SK-N-SH treated with all-trans-retinoic acid at 6 μM for 48 hours (cell line): ENCODE measurements at regions not wholly inside any gene's neighbourhood (a gene's known extent, or its start where the extent isn't known, plus 50 kb on each side); places are given as distances from the start of the nearest gene placed in this dataset.

Experiments used
- ARNTL ChIP-seq: fragments of 450-650 bp; formaldehyde crosslinking; IDR thresholded peaks from 2 replicates; pipeline ENCODE4 v1.5.0; 2020; ENCODE audit warnings: low read depth, mild to moderate bottlenecking, moderate library complexity, borderline replicate concordance
- GLIS3 ChIP-seq: fragments of 250-450 bp; sonication (Bioruptor Pico); IDR thresholded peaks from 2 replicates; pipeline ENCODE4 v1.5.0; 2020; ENCODE audit warnings: mild to moderate bottlenecking, moderate library complexity
- ISL1 ChIP-seq: fragments of 250-450 bp; sonication (Bioruptor Pico); IDR thresholded peaks from 2 replicates; pipeline ENCODE4 v2.1.2; 2022; ENCODE audit warnings: mild to moderate bottlenecking, moderate library complexity
- PPARA ChIP-seq: fragments of 250-450 bp; sonication (Bioruptor Pico); IDR thresholded peaks from 2 replicates; pipeline ENCODE4 v1.5.0; 2020; ENCODE audit warnings: mild to moderate bottlenecking, borderline replicate concordance
- RARB ChIP-seq: fragments of 250-450 bp; sonication (Bioruptor Pico); IDR thresholded peaks from 2 replicates; pipeline ENCODE4 v1.8.0; 2021; ENCODE audit warnings: mild to moderate bottlenecking, moderate library complexity
- SNAI2 ChIP-seq: fragments of 250-450 bp; sonication (Bioruptor Pico); IDR thresholded peaks from 2 replicates; pipeline ENCODE4 v1.5.0; 2020; ENCODE audit warnings: mild to moderate bottlenecking, moderate library complexity
- TOX ChIP-seq: fragments of 250-450 bp; sonication (Bioruptor Pico); IDR thresholded peaks from 2 replicates; pipeline ENCODE4 v1.8.0; 2021; ENCODE audit warnings: mild to moderate bottlenecking, moderate library complexity, borderline replicate concordance
- ZFP3 ChIP-seq: fragments of 250-450 bp; sonication (Bioruptor Pico); IDR thresholded peaks from 2 replicates; pipeline ENCODE4 v1.5.0; 2020; ENCODE audit warnings: mild to moderate bottlenecking, moderate library complexity
- ZFP30 ChIP-seq: fragments of 450-650 bp; formaldehyde crosslinking; IDR thresholded peaks from 2 replicates; pipeline ENCODE4 v1.5.0; 2022; ENCODE audit warnings: mild to moderate bottlenecking, moderate library complexity
- ZNF565 ChIP-seq: fragments of 450-650 bp; formaldehyde crosslinking; conservative IDR thresholded peaks from 2 replicates; pipeline ENCODE4 v1.5.0; 2020; ENCODE audit warnings: low read depth, mild to moderate bottlenecking, moderate library complexity
- TF ChIP-seq, protein P1 (sequence below): fragments of 250-450 bp; sonication (Bioruptor Pico); IDR thresholded peaks from 2 replicates; pipeline ENCODE4 v1.8.0; 2020; ENCODE audit warnings: mild to moderate bottlenecking, moderate library complexity, borderline replicate concordance
- TF ChIP-seq, protein P2 (sequence below): fragments of 250-450 bp; sonication (Bioruptor Pico); IDR thresholded peaks from 2 replicates; pipeline ENCODE4 v1.5.1; 2020; ENCODE audit warnings: low read depth, mild to moderate bottlenecking, moderate library complexity
- TF ChIP-seq, protein P3 (sequence below): fragments of 250-450 bp; sonication (Bioruptor Pico); IDR thresholded peaks from 2 replicates; pipeline ENCODE4 v1.8.0; 2021; ENCODE audit warnings: low read depth, mild to moderate bottlenecking, moderate library complexity, borderline replicate concordance
- TF ChIP-seq, protein P4 (sequence below): fragments of 250-450 bp; sonication (Bioruptor Pico); IDR thresholded peaks from 2 replicates; pipeline ENCODE4 v1.5.1; 2021; ENCODE audit warnings: mild to moderate bottlenecking, moderate library complexity

DNA sequence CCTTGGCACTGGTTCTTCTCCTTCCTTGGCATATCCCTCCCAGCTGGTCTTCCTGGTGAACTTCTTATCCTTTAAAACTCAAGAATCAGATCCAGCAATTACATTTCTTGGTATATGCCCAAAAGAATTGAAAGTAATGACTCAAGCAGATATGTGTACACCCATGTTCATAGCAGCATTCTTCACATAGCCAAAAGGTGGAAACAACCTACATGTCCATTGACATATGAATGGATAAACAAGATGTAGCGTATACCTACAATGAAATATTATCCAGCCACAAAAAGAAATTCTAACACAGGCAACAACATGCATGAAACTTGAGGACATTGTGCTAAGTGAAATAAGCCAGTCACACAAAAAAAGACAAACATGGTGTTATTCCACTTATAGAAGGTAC is 103.7 kb upstream of the NT5E start:
- TF ChIP-seq, protein P1, sequence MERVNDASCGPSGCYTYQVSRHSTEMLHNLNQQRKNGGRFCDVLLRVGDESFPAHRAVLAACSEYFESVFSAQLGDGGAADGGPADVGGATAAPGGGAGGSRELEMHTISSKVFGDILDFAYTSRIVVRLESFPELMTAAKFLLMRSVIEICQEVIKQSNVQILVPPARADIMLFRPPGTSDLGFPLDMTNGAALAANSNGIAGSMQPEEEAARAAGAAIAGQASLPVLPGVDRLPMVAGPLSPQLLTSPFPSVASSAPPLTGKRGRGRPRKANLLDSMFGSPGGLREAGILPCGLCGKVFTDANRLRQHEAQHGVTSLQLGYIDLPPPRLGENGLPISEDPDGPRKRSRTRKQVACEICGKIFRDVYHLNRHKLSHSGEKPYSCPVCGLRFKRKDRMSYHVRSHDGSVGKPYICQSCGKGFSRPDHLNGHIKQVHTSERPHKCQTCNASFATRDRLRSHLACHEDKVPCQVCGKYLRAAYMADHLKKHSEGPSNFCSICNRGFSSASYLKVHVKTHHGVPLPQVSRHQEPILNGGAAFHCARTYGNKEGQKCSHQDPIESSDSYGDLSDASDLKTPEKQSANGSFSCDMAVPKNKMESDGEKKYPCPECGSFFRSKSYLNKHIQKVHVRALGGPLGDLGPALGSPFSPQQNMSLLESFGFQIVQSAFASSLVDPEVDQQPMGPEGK (CRISPR knock-in tag) = no peak
- TF ChIP-seq, protein P2, sequence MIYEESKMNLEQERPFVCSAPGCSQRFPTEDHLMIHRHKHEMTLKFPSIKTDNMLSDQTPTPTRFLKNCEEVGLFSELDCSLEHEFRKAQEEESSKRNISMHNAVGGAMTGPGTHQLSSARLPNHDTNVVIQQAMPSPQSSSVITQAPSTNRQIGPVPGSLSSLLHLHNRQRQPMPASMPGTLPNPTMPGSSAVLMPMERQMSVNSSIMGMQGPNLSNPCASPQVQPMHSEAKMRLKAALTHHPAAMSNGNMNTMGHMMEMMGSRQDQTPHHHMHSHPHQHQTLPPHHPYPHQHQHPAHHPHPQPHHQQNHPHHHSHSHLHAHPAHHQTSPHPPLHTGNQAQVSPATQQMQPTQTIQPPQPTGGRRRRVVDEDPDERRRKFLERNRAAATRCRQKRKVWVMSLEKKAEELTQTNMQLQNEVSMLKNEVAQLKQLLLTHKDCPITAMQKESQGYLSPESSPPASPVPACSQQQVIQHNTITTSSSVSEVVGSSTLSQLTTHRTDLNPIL (CRISPR knock-in tag) = no peak
- TF ChIP-seq, protein P3, sequence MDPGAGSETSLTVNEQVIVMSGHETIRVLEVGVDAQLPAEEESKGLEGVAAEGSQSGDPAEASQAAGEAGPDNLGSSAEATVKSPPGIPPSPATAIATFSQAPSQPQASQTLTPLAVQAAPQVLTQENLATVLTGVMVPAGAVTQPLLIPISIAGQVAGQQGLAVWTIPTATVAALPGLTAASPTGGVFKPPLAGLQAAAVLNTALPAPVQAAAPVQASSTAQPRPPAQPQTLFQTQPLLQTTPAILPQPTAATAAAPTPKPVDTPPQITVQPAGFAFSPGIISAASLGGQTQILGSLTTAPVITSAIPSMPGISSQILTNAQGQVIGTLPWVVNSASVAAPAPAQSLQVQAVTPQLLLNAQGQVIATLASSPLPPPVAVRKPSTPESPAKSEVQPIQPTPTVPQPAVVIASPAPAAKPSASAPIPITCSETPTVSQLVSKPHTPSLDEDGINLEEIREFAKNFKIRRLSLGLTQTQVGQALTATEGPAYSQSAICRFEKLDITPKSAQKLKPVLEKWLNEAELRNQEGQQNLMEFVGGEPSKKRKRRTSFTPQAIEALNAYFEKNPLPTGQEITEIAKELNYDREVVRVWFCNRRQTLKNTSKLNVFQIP (CRISPR knock-in tag) = no peak
- TF ChIP-seq ZNF565 (CRISPR knock-in tag) (no peak), ISL1 (CRISPR knock-in tag) (no peak), RARB (no peak), SNAI2 (CRISPR knock-in tag) (no peak), ZFP30 (CRISPR knock-in tag) (no peak), PPARA (CRISPR knock-in tag) (no peak), TOX (CRISPR knock-in tag) (no peak), ARNTL (CRISPR knock-in tag) (no peak), ZFP3 (no peak), GLIS3 (no peak)
- TF ChIP-seq, protein P4, sequence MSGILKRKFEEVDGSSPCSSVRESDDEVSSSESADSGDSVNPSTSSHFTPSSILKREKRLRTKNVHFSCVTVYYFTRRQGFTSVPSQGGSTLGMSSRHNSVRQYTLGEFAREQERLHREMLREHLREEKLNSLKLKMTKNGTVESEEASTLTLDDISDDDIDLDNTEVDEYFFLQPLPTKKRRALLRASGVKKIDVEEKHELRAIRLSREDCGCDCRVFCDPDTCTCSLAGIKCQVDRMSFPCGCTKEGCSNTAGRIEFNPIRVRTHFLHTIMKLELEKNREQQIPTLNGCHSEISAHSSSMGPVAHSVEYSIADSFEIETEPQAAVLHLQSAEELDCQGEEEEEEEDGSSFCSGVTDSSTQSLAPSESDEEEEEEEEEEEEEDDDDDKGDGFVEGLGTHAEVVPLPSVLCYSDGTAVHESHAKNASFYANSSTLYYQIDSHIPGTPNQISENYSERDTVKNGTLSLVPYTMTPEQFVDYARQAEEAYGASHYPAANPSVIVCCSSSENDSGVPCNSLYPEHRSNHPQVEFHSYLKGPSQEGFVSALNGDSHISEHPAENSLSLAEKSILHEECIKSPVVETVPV = no peak
